ENCODE measurements at regions not wholly inside any gene's neighbourhood (a gene's known extent, or its start where the extent isn't known, plus 50 kb on each side); places are given as distances from the start of the nearest gene placed in this dataset.

DNA sequence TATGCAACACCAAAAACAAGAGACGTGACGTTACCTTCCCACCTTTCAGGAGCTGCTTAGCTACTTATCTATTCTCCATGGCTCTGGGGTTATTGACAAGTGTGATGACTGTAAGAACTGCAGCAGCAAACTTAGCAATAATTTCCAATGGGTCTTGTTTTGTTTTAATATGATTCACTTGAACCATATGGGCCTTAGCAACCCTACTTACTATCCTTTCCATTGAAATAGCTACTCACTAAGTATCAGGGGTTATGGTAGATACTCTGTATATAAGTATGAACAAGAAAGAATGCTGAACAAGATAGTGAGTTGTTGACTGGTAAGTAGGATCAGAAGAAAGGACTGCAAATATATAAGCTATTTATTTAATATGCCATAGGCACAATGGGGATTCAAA, 69.3 kb upstream of the BBX start:
- no peak for TF ChIP-seq CTCF (IDR thresholded peaks at IDR 0.05)
- no peak for TF ChIP-seq EZH2 (IDR thresholded peaks at IDR 0.05; ENCODE audit: borderline replicate concordance, insufficient read depth, low read depth, low read length, poor library complexity, severe bottlenecking)

Measured in B cell (primary cell).